ENCODE measurements at regions not wholly inside any gene's neighbourhood (a gene's known extent, or its start where the extent isn't known, plus 50 kb on each side); places are given as distances from the start of the nearest gene placed in this dataset.

GRCh38 chr2:234415706-234416105 is 81.2 kb downstream of the ARL4C start:
- Histone ChIP-seq H3K27ac (no peak overlapping the region), H3K9me3 (ENCODE audit: low read depth, low read length) (no peaks in the 10 kb centered on the region), H3K36me3 (ENCODE audit: insufficient read depth, low read length) (no peaks in the 10 kb centered on the region), H3K9ac (ENCODE audit: insufficient read length) (no peak overlapping the region), H3K4me3 (no peak overlapping the region)
- TF ChIP-seq FOXP2 (optimal IDR thresholded peaks at IDR 0.05; ENCODE audit: control extremely low read depth, extremely low read length, insufficient read depth): no peak
- TF ChIP-seq POLR2AphosphoS5 (IDR thresholded peaks at IDR 0.05; ENCODE audit: borderline replicate concordance, low read depth, low read length): no peak
- no peak for TF ChIP-seq EZH2 (IDR thresholded peaks at IDR 0.05)
- DNase-seq (ENCODE audit: low read depth, low spot score): no peak

DNA sequence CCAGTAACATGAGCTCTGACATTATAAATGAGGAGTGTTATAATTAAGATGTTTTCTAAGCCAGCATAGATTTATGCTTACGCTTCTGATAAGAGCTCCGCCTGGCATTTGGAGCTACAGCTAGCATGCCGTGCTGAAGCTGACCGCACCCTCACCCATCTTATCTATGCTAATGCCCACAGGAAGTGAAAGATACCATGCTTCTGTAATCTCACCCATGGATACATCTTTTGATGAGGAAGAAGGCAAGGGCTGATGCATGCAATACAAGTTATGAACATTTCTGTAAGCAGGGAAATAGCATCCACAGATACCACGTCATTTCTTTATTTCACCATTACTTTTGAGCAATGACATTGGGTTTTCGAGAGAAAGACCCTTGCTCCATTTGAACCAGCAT is 82.3 kb downstream of the ARL4C start:
- Histone ChIP-seq H3K4me3 (no peak overlapping the region), H3K36me3 (ENCODE audit: insufficient read depth, low read length) (no peaks in the 10 kb centered on the region), H3K9me3 (ENCODE audit: low read depth, low read length) (no peaks in the 10 kb centered on the region), H3K9ac (ENCODE audit: insufficient read length) (no peak overlapping the region), H3K27ac (no peak overlapping the region)
- TF ChIP-seq EZH2 (IDR thresholded peaks at IDR 0.05) (no peak), POLR2AphosphoS5 (IDR thresholded peaks at IDR 0.05; ENCODE audit: borderline replicate concordance, low read depth, low read length) (no peak), FOXP2 (optimal IDR thresholded peaks at IDR 0.05; ENCODE audit: control extremely low read depth, extremely low read length, insufficient read depth) (no peak)
- DNase-seq (ENCODE audit: low read depth, low spot score): no peak

- TF ChIP-seq POLR2AphosphoS5 (IDR thresholded peaks at IDR 0.05; ENCODE audit: borderline replicate concordance, low read depth, low read length): no peak
- TF ChIP-seq FOXP2 (optimal IDR thresholded peaks at IDR 0.05; ENCODE audit: control extremely low read depth, extremely low read length, insufficient read depth): no peak
- no peak for TF ChIP-seq EZH2 (IDR thresholded peaks at IDR 0.05)
- Histone ChIP-seq H3K4me3 (no peak overlapping the region), H3K27ac (no peak overlapping the region), H3K9me3 (ENCODE audit: low read depth, low read length) (no peaks in the 10 kb centered on the region), H3K36me3 (ENCODE audit: insufficient read depth, low read length) (no peaks in the 10 kb centered on the region), H3K9ac (ENCODE audit: insufficient read length) (no peak overlapping the region)
- DNase-seq (ENCODE audit: low read depth, low spot score): no peak
Measured at GRCh38 chr2:234412726-234413125, 84.2 kb downstream of the ARL4C start.

- no peak for TF ChIP-seq EZH2 (IDR thresholded peaks at IDR 0.05)
- no peak for TF ChIP-seq POLR2AphosphoS5 (IDR thresholded peaks at IDR 0.05; ENCODE audit: borderline replicate concordance, low read depth, low read length)
- TF ChIP-seq FOXP2 (optimal IDR thresholded peaks at IDR 0.05; ENCODE audit: control extremely low read depth, extremely low read length, insufficient read depth): no peak
- no peak overlapping the region for H3K27ac ChIP-seq
- no peaks in the 10 kb centered on the region for H3K36me3 ChIP-seq (ENCODE audit: insufficient read depth, low read length)
- no peaks in the 10 kb centered on the region for H3K9me3 ChIP-seq (ENCODE audit: low read depth, low read length)
- no peak overlapping the region for H3K9ac ChIP-seq (ENCODE audit: insufficient read length)
- no peak for DNase-seq (ENCODE audit: low read depth, low spot score)
- H3K4me3 ChIP-seq: no peak overlapping the region
Measured at GRCh38 chr2:234411793-234412192, 85.1 kb downstream of the ARL4C start.

GRCh38 chr2:234410526-234410925 is 86.4 kb downstream of the ARL4C start:
- H3K9ac ChIP-seq (ENCODE audit: insufficient read length): no peak overlapping the region
- TF ChIP-seq EZH2 (IDR thresholded peaks at IDR 0.05): no peak
- TF ChIP-seq POLR2AphosphoS5 (IDR thresholded peaks at IDR 0.05; ENCODE audit: borderline replicate concordance, low read depth, low read length): no peak
- TF ChIP-seq FOXP2 (optimal IDR thresholded peaks at IDR 0.05; ENCODE audit: control extremely low read depth, extremely low read length, insufficient read depth): no peak
- DNase-seq (ENCODE audit: low read depth, low spot score): no peak
- H3K9me3 ChIP-seq (ENCODE audit: low read depth, low read length): no peaks in the 10 kb centered on the region
- H3K36me3 ChIP-seq (ENCODE audit: insufficient read depth, low read length): no peaks in the 10 kb centered on the region
- no peak overlapping the region for H3K27ac ChIP-seq
- H3K4me3 ChIP-seq: no peak overlapping the region

DNA sequence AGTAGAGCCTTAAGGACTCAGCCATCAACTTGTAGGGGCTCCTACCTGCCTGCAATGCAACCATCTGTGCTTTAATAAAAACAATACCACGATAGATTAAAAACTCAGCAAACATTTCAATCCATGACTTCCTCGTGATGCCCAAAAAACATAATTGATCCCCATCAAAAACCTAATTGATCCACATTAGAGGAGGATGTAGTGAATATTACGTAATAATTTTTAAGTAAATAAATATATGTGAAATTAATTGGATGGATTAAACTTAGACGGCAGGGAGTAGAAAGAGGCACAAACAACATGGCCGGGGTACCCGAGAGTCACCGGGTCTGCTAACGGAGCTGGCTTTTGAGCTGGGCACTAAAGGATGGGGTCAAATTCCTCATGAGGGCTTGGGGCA is 87.3 kb downstream of the ARL4C start:
- no peaks in the 10 kb centered on the region for H3K9me3 ChIP-seq (ENCODE audit: low read depth, low read length)
- no peak overlapping the region for H3K27ac ChIP-seq
- TF ChIP-seq FOXP2 (optimal IDR thresholded peaks at IDR 0.05; ENCODE audit: control extremely low read depth, extremely low read length, insufficient read depth): no peak
- TF ChIP-seq EZH2 (IDR thresholded peaks at IDR 0.05): no peak
- TF ChIP-seq POLR2AphosphoS5 (IDR thresholded peaks at IDR 0.05; ENCODE audit: borderline replicate concordance, low read depth, low read length): no peak
- H3K36me3 ChIP-seq (ENCODE audit: insufficient read depth, low read length): no peaks in the 10 kb centered on the region
- no peak overlapping the region for H3K4me3 ChIP-seq
- DNase-seq (ENCODE audit: low read depth, low spot score): no peak
- H3K9ac ChIP-seq (ENCODE audit: insufficient read length): no peak overlapping the region

GRCh38 chr2:234406085-234406484 is 90.8 kb downstream of the ARL4C start:
- no peak for DNase-seq (ENCODE audit: low read depth, low spot score)

GRCh38 chr2:234405462-234405861 is 91.4 kb downstream of the ARL4C start:
- Histone ChIP-seq H3K9ac (ENCODE audit: insufficient read length) (no peak overlapping the region), H3K9me3 (ENCODE audit: low read depth, low read length) (no peaks in the 10 kb centered on the region), H3K36me3 (ENCODE audit: insufficient read depth, low read length) (no peaks in the 10 kb centered on the region), H3K4me3 (no peak overlapping the region), H3K27ac (no peak overlapping the region)
- DNase-seq (ENCODE audit: low read depth, low spot score): no peak
- no peak for TF ChIP-seq FOXP2 (optimal IDR thresholded peaks at IDR 0.05; ENCODE audit: control extremely low read depth, extremely low read length, insufficient read depth)
- no peak for TF ChIP-seq EZH2 (IDR thresholded peaks at IDR 0.05)
- TF ChIP-seq POLR2AphosphoS5 (IDR thresholded peaks at IDR 0.05; ENCODE audit: borderline replicate concordance, low read depth, low read length): no peak

More at GRCh38 chr2:234406085-234406484, 90.8 kb downstream of the ARL4C start:
- Histone ChIP-seq H3K9me3 (ENCODE audit: low read depth, low read length) (no peaks in the 10 kb centered on the region), H3K9ac (ENCODE audit: insufficient read length) (no peak overlapping the region), H3K27ac (no peak overlapping the region), H3K36me3 (ENCODE audit: insufficient read depth, low read length) (no peaks in the 10 kb centered on the region), H3K4me3 (no peak overlapping the region)
- no peak for TF ChIP-seq EZH2 (IDR thresholded peaks at IDR 0.05)
- TF ChIP-seq POLR2AphosphoS5 (IDR thresholded peaks at IDR 0.05; ENCODE audit: borderline replicate concordance, low read depth, low read length): no peak
- no peak for TF ChIP-seq FOXP2 (optimal IDR thresholded peaks at IDR 0.05; ENCODE audit: control extremely low read depth, extremely low read length, insufficient read depth)

- H3K9me3 ChIP-seq (ENCODE audit: low read depth, low read length): no peaks in the 10 kb centered on the region
- TF ChIP-seq POLR2AphosphoS5 (IDR thresholded peaks at IDR 0.05; ENCODE audit: borderline replicate concordance, low read depth, low read length): no peak
- no peak for TF ChIP-seq FOXP2 (optimal IDR thresholded peaks at IDR 0.05; ENCODE audit: control extremely low read depth, extremely low read length, insufficient read depth)
- no peak for TF ChIP-seq EZH2 (IDR thresholded peaks at IDR 0.05)
- no peak overlapping the region for H3K27ac ChIP-seq
- no peak overlapping the region for H3K4me3 ChIP-seq
- no peak for DNase-seq (ENCODE audit: low read depth, low spot score)
- H3K9ac ChIP-seq (ENCODE audit: insufficient read length): no peak overlapping the region
- H3K36me3 ChIP-seq (ENCODE audit: insufficient read depth, low read length): no peaks in the 10 kb centered on the region
Measured at GRCh38 chr2:234404957-234405356, 91.9 kb downstream of the ARL4C start.
